DMS 273 treated with DMSO at 0.1 percent for 48 hours (cell line): ENCODE measurements at regions not wholly inside any gene's neighbourhood (a gene's known extent, or its start where the extent isn't known, plus 50 kb on each side); places are given as distances from the start of the nearest gene placed in this dataset.

ENCODE experiments used
- DNase-seq: peaks from one replicate; lab custom pipeline; 2025; lab: John Stamatoyannopoulos, UW

- DNase-seq, result no peak
Observed at GRCh38 chr2:15865923-15866322, 74.4 kb upstream of the MYCN start.

GRCh38 chr2:15866563-15867193 lies 73.7 kb upstream of the MYCN start:
- no peak for DNase-seq

- DNase-seq, result no peak
Observed at GRCh38 chr2:15867194-15868171, 72.9 kb upstream of the MYCN start.

DNA sequence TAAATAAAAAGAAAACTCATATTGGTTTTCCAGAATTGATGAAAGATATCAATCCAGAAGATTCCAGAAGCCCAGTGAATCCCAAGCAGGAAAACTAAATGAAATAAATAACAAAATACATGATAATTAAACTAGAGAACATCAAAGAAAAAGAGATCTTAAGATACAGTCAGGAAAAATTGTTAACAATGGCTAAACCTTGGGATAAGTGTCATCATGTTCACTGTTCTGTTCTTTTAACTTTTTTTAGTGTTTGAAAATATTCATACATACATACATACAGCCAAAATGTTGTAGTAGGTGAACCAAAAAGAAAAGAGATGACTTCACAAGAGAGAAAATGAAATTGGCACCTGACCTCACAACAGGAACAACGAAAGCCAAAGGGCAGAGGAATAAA lies 72.2 kb upstream of the MYCN start:
- DNase-seq, result no peak

- no peak for DNase-seq
Observed at GRCh38 chr2:15868704-15869103, 71.6 kb upstream of the MYCN start.

GRCh38 chr2:15869396-15869795 lies 71.0 kb upstream of the MYCN start:
- no peak for DNase-seq

GRCh38 chr2:15869871-15870270 lies 70.5 kb upstream of the MYCN start:
- no peak for DNase-seq

DNA sequence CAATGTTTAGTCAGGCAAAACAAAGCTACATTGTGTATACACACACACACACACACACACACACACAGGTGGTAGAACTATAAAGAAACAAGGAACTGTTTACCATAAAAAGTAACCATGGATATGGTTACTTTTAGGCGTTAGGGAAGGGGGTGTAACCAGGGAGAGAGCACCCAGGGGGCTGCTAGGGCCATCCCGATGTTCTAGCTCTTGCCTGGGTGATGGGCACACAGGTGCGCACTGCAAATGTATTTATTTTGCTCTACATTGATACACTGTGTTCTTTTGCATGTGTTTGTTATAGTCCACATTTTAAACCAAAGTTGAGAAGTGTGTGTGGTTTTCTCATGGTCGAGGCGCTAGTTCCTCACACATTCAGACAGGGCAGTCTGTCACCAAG lies 69.8 kb upstream of the MYCN start:
- DNase-seq, result no peak

DNA sequence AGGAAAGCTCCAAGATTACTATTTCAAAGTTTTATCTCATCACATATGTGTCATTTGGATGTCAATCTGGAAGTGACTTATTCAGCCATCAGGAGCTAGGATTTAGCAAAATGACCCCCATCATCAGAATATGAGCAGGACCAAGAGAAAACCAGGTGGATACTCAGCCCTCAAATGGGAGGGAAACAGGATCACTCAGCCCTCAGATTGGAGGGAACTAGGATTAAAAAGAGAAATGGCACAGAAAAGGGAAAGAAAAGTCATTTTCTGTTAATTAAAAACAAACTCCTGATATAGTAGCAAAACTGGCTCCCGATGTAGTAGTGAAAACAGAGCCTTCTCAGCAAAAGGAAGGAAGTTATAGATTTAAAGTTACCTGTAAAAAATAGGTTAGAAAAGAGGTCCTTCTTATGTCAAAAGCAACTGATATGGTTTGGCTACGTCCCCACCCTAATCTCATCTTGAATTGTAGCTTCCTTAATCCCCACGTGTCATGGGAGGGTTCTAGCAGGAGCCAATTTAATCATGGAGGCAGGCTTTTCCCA lies 69.0 kb upstream of the MYCN start:
- DNase-seq, result no peak

DNA sequence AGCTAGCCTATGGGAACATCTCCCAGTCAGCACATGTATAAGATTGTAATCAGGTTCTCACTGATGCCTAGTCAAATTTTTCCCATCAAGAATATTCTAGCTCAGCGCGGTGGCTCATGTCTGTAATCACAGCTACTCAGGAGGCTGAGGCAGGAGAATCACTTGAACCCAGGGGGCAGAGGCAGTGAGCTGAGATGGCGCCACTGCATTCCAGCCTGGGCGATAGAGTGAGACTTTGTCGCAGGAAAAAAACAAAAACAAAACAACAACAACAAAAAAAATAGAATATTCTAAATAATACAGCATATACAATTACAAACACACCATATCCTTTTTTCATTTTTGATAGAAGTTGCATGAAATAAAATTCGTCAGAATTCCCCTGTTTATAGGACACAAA lies 67.5 kb upstream of the MYCN start:
- DNase-seq, result no peak

- no peak for DNase-seq
Observed at GRCh38 chr2:15874321-15874720, 66.0 kb upstream of the MYCN start.

GRCh38 chr2:15874854-15875804 lies 65.2 kb upstream of the MYCN start:
- no peak for DNase-seq

GRCh38 chr2:15875969-15876705 lies 64.2 kb upstream of the MYCN start:
- no peak for DNase-seq

- DNase-seq, result no peak
Observed at GRCh38 chr2:15880226-15881119, 59.9 kb upstream of the MYCN start.

DNA sequence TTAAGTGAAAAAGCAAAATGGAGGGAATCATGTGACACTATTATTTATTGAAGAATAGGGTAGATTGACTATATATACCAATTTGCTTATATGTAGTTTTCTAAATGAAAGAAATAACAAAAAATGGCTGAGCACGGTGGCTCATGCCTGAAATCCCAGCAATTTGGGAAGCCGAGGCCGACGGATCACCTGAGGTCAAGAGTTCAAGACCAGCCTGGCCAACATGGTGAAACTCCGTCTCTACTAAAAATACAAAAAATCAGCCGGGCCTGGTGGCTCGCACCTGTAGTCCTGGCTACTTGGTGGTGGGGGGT lies 59.3 kb upstream of the MYCN start:
- DNase-seq, result no peak

- DNase-seq, result no peak
Observed at GRCh38 chr2:15881676-15882075, 58.7 kb upstream of the MYCN start.

DNA sequence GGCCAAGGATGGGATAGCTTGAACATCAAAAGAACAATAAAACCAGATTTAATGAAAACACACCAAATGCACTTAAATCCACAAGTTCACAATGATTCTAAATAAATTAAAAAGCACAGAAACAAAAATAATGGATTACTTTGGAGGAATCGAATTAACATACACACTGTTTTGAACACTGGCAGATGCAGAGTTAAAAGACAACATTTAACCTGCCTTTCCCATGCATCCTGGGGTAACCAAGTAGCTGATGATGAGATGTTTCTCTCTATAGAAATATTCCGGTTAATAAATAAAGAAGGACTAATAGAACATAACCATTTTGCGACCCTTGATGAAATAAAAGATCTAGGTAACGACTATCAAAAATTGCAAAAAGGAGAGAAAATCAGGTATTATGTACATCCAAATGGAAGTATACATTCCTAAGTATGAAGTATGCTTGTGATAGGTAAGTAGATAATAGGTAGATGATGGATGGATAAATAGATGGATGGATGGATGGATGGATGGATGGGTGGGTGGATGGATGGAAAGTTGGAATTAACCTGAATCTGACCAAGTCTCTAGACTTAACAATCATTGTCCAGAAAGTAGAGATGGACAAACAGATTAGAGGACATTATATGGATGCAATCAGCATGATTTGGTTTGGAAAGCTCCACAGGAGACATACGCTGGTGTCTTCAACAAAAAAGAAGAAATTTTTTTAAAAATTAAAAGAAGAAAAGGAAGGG lies 57.4 kb upstream of the MYCN start:
- DNase-seq, result no peak

DNA sequence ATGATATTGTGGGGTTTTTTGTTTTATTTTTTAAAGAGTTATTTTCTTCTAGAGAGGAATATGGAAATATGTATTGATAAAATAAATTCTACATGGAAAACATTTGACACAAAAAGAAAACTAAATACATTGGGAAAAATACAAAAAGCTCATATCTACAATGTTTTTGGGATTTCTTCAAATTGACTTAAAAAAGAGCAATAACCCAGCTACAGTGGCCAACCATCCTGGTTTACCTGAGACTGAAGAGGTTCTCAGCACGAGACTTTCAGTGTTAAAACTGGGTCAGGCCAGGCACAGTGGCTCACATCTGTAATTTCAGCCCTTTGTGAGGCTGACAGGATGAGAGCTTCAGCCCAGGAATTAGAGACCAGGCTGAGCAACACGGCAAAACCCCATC lies 56.7 kb upstream of the MYCN start:
- DNase-seq, result no peak

DNA sequence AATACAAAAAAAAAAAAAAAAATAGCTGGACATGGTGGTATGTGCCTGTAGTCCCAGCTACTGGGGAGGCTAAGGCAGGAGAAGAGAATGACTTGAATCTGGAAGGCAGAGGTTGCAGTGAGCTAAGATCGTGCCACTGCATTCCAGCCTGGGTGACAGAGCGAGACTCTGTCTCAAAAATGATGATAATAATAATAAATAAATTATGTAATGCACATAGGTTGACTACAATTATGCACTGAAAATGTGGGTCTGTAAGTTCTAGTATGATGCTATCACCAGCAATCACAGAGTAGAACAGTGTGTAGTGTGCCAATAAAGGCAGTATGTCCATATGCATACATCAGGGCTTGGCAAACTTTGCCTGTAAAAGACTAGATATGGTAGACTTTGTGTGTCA lies 55.6 kb upstream of the MYCN start:
- no peak for DNase-seq

- no peak for DNase-seq
Observed at GRCh38 chr2:15886231-15886630, 54.1 kb upstream of the MYCN start.
